ENCODE measurements at regions not wholly inside any gene's neighbourhood (a gene's known extent, or its start where the extent isn't known, plus 50 kb on each side); places are given as distances from the start of the nearest gene placed in this dataset.

DNA sequence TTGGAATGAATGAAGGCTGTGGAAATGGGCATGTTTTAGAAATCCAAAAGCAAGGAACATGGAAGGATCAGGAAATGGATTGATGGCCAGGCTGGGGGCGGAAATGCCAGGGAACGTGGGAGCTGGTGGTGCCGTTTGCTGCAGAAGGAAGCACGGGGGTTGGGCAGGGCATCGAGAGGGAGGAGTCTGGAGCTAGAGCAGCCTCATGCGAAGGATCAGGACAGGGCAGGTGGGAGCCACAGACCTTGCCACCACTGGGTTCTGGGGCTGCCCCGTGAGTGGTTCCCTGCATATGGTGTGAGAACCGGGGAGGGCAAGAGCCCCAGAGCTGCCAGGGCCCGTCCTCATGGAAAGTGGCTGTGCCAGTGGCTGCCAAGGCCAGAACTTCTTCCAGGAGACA, 193.8 kb upstream of the ZNF32 start:
- no peak for TF ChIP-seq ESRRG (CRISPR knock-in tag; IDR thresholded peaks at IDR 0.05)
- TF ChIP-seq TOX (CRISPR knock-in tag; IDR thresholded peaks at IDR 0.05; ENCODE audit: borderline replicate concordance), result no peak
- no peak for TF ChIP-seq ZFP30 (CRISPR knock-in tag; IDR thresholded peaks at IDR 0.05)

Measured in SK-N-SH treated with all-trans-retinoic acid at 6 μM for 48 hours (cell line).